Chondrocyte (in vitro differentiated cells): ENCODE measurements at regions not wholly inside any gene's neighbourhood (a gene's known extent, or its start where the extent isn't known, plus 50 kb on each side); places are given as distances from the start of the nearest gene placed in this dataset.

Experiments used
- DNase-seq: peaks from one replicate; pipeline ENCODE4 v3.0.0; 2021; ENCODE audit warnings: mixed read lengths, low spot score
- H3K27ac Mint-ChIP-seq: one replicate; pipeline ENCODE4 v1.8.0; 2021; ENCODE audit warnings: mild to moderate bottlenecking, moderate library complexity, mixed read lengths; ENCODE audit not compliant: unreplicated experiment
- H3K27me3 Mint-ChIP-seq: 2 replicates; pipeline ENCODE4 v1.8.0; 2021; ENCODE audit warnings: low read depth, mixed read lengths
- H3K36me3 Mint-ChIP-seq: 2 replicates; pipeline ENCODE4 v1.8.0; 2021; ENCODE audit warnings: low read depth, mixed read lengths
- H3K4me1 Mint-ChIP-seq: 2 replicates; pipeline ENCODE4 v1.8.0; 2021; ENCODE audit warnings: low read depth, mild to moderate bottlenecking, mixed read lengths
- H3K4me3 Mint-ChIP-seq: one replicate; pipeline ENCODE4 v1.8.0; 2021; ENCODE audit warnings: mild to moderate bottlenecking, moderate library complexity, mixed read lengths; ENCODE audit not compliant: unreplicated experiment
- H3K9me3 Mint-ChIP-seq: 2 replicates; pipeline ENCODE4 v1.8.0; 2021; ENCODE audit warnings: low read depth, mixed read lengths
- TF ChIP-seq, protein P1 (sequence below): fragments of 200-600 bp; sonication (generic); IDR thresholded peaks from 2 replicates; pipeline ENCODE4 v1.5.0; 2021; ENCODE audit warnings: antibody characterized with exemption, mild to moderate bottlenecking, moderate library complexity

- no peaks in the 10 kb centered on the region for H3K4me1 Mint-ChIP-seq
- H3K36me3 Mint-ChIP-seq: no peaks in the 10 kb centered on the region
- no peaks in the 10 kb centered on the region for H3K27me3 Mint-ChIP-seq
- H3K9me3 Mint-ChIP-seq: peaks cover 8% of the 10 kb centered on the region
- DNase-seq: no peak
- H3K27ac Mint-ChIP-seq: no peak overlapping the region
- TF ChIP-seq, protein P1, sequence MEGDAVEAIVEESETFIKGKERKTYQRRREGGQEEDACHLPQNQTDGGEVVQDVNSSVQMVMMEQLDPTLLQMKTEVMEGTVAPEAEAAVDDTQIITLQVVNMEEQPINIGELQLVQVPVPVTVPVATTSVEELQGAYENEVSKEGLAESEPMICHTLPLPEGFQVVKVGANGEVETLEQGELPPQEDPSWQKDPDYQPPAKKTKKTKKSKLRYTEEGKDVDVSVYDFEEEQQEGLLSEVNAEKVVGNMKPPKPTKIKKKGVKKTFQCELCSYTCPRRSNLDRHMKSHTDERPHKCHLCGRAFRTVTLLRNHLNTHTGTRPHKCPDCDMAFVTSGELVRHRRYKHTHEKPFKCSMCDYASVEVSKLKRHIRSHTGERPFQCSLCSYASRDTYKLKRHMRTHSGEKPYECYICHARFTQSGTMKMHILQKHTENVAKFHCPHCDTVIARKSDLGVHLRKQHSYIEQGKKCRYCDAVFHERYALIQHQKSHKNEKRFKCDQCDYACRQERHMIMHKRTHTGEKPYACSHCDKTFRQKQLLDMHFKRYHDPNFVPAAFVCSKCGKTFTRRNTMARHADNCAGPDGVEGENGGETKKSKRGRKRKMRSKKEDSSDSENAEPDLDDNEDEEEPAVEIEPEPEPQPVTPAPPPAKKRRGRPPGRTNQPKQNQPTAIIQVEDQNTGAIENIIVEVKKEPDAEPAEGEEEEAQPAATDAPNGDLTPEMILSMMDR: no peak
- H3K4me3 Mint-ChIP-seq: no peak overlapping the region
Measured at GRCh38 chr3:6439226-6439625, 421.7 kb upstream of the GRM7 start.

- no peak for DNase-seq
- H3K36me3 Mint-ChIP-seq: no peaks in the 10 kb centered on the region
- no peaks in the 10 kb centered on the region for H3K4me1 Mint-ChIP-seq
- no peaks in the 10 kb centered on the region for H3K27me3 Mint-ChIP-seq
- TF ChIP-seq, protein P1: no peak
- H3K4me3 Mint-ChIP-seq: no peak overlapping the region
- H3K27ac Mint-ChIP-seq: no peak overlapping the region
- H3K9me3 Mint-ChIP-seq: peaks cover 8% of the 10 kb centered on the region
Measured at GRCh38 chr3:6439824-6440223, 421.1 kb upstream of the GRM7 start.

DNA sequence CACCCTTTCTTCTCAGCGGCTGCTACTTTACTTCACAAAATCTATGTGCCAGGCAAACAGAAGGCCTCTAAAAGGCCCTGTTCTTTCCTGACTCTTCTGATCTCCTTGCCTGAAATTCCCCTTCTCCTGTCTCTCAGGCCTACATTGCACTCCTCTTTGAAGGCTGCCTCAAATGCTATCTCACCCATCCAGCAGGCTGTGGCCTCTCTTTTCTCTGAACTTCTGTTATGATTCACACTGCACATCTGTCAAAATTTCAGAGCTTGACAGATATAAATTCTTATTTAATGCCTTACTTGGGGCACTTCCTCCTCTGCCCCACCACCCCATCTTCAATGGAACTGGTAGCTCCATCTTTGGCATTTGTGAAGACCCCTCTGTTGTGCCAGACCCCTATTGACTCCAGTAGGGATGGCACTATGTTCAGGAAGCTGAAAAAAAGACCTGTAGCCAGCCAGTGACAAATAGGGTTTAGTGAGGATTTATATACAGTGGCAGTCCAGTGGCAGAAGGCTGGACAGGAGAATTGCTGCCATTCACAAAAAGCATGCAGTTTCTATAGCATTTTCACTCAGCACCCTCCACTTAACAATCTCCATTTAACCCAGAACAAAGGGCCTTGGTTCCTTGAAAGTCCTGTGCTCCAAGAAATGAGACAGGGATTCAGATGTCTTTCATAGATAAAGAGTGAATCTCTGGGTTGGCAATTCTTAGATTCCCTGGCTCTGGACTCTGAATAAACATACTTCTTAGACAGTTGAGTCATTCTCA is 415.8 kb upstream of the GRM7 start:
- Mint-ChIP-seq H3K9me3 (peaks cover 6% of the 10 kb centered on the region), H3K27ac (no peak overlapping the region), H3K4me3 (no peak overlapping the region), H3K4me1 (no peaks in the 10 kb centered on the region), H3K36me3 (no peaks in the 10 kb centered on the region), H3K27me3 (no peaks in the 10 kb centered on the region)
- TF ChIP-seq, protein P1: no peak
- DNase-seq: no peak

DNA sequence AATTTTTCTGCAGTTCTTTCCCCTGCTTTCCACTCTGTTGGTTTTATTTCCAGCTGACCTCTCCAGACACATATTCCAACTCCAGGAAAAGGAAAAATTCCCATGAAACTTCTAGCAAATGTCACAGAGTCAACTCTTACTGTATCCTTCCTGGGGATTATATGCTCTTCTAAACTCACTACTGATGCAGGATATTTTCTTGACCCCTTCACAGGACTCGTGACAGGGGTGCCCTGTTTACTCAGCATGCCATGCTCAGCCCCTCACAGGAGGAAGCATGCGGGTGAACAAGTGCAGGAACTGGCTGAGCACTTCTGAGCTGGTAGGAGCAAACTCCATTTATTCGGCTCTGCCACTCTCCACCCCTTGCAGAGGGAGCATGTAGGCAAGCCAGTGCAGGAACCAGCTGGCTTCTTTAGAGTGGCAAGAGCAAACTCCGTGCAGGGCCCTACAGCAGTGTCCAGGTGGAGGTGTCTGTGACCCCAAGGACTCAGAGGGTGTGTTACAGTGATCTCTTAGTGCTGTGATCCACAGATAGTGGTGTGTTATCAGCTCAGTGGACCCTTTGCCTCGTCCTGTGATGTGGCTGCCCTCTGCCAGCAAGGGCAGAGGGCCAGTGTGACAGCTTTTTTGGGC is 413.6 kb upstream of the GRM7 start:
- DNase-seq: no peak
- Mint-ChIP-seq H3K4me3 (no peak overlapping the region), H3K9me3 (no peaks in the 10 kb centered on the region), H3K4me1 (no peaks in the 10 kb centered on the region), H3K36me3 (no peaks in the 10 kb centered on the region), H3K27me3 (no peaks in the 10 kb centered on the region), H3K27ac (no peak overlapping the region)
- TF ChIP-seq, protein P1: no peak

DNA sequence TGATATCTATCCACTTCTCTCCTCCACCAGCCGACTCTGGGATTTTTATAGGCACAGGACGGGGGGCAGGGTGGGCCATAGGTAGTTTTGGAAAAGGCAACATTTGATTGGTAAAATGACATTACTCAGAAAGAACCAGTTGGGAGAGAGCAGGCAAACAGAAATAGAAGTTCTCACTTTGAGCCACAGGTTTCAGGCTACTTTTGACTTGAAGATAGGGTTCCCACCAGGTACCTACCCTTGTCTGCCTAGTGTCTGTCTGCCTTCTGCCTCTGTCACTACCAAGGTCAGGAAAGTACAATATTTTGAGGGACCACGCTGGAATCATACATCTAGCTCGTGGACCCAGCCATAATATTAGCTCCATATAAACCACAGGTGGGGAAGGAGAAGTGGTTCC is 412.9 kb upstream of the GRM7 start:
- Mint-ChIP-seq H3K27ac (no peak overlapping the region), H3K4me1 (no peaks in the 10 kb centered on the region), H3K27me3 (no peaks in the 10 kb centered on the region), H3K4me3 (no peak overlapping the region), H3K9me3 (no peaks in the 10 kb centered on the region), H3K36me3 (no peaks in the 10 kb centered on the region)
- DNase-seq: no peak
- TF ChIP-seq, protein P1: no peak
